ENCODE measurements at regions not wholly inside any gene's neighbourhood (a gene's known extent, or its start where the extent isn't known, plus 50 kb on each side); places are given as distances from the start of the nearest gene placed in this dataset.

GRCh38 chr11:116332391-116332790 lies 440.4 kb downstream of the BUD13 start:
- CTCF ChIA-PET = no interaction called here
- H3K27ac ChIP-seq = no peak overlapping the region
- TF ChIP-seq, protein P1, sequence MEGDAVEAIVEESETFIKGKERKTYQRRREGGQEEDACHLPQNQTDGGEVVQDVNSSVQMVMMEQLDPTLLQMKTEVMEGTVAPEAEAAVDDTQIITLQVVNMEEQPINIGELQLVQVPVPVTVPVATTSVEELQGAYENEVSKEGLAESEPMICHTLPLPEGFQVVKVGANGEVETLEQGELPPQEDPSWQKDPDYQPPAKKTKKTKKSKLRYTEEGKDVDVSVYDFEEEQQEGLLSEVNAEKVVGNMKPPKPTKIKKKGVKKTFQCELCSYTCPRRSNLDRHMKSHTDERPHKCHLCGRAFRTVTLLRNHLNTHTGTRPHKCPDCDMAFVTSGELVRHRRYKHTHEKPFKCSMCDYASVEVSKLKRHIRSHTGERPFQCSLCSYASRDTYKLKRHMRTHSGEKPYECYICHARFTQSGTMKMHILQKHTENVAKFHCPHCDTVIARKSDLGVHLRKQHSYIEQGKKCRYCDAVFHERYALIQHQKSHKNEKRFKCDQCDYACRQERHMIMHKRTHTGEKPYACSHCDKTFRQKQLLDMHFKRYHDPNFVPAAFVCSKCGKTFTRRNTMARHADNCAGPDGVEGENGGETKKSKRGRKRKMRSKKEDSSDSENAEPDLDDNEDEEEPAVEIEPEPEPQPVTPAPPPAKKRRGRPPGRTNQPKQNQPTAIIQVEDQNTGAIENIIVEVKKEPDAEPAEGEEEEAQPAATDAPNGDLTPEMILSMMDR (conservative IDR thresholded peaks at IDR 0.05; ENCODE audit: low read depth) = no peak
- DNase-seq (ENCODE audit: low spot score) = no peak
- POLR2A ChIA-PET (ENCODE audit: low non-redundant PET) = no interaction called here

DNA sequence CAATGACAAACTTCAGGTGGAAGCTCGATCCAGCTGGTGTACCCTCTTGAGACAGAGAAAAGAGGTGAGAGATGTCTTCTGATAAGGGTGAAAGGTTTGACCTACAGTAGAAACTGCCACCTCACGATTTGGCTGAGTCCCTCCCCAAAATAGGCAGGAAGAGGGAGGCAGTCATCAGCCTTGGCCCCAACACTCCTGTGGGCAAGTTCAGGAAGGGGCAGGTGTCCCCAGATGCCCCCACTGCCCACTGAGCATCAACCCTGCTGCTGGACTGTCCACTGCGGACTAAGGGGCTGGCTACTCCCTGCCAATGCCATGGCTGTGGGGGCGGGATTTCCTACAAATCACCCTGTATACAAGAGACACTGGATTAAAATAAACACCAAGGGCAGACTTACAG lies 441.4 kb downstream of the BUD13 start:
- ChIA-PET CTCF (interaction anchor here (0.6 kb wide), 1 partner anchor 50 kb away, joined by 8 read pairs; no protein-coding TSS in a partner anchor), POLR2A (ENCODE audit: low non-redundant PET) (no interaction called here)
- H3K27ac ChIP-seq = no peak overlapping the region
- TF ChIP-seq, protein P1 (conservative IDR thresholded peaks at IDR 0.05; ENCODE audit: low read depth) = no peak
- no peak for DNase-seq (ENCODE audit: low spot score)

GRCh38 chr11:116330439-116331185 lies 442.2 kb downstream of the BUD13 start:
- no peak overlapping the region for H3K27ac ChIP-seq
- ChIA-PET CTCF (no interaction called here), POLR2A (ENCODE audit: low non-redundant PET) (no interaction called here)
- DNase-seq (ENCODE audit: low spot score) = no peak
- TF ChIP-seq, protein P1 (conservative IDR thresholded peaks at IDR 0.05; ENCODE audit: low read depth) = no peak

- ChIA-PET CTCF (no interaction called here), POLR2A (ENCODE audit: low non-redundant PET) (no interaction called here)
- no peak for DNase-seq (ENCODE audit: low spot score)
- no peak overlapping the region for H3K27ac ChIP-seq
- TF ChIP-seq, protein P1 (conservative IDR thresholded peaks at IDR 0.05; ENCODE audit: low read depth) = no peak
These were observed 443.3 kb downstream of the BUD13 start for GRCh38 chr11:116329354-116330090.

DNA sequence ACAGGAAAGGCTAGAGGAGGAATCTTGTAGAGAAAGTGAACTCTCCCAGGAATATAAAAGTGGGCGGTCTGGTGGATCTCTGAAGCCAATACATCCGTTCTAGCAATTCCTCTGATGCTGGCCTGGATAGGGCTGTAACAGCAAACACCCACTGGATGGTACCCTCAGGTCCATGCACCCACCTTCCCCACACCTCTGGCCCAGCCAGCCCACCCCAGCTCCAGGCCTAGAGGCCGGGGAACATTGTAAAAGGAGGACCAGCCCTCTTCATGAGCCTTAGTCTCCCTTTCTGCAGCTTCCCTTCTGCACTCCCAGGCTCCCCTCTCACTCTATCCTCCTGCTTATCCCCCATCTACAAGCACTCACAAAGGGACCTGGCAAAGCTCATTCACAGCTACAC lies 443.9 kb downstream of the BUD13 start:
- DNase-seq (ENCODE audit: low spot score) = no peak
- ChIA-PET CTCF (interaction anchor here (0.6 kb wide), 1 partner anchor 12 kb away, joined by 5 read pairs; no protein-coding TSS in a partner anchor), POLR2A (ENCODE audit: low non-redundant PET) (no interaction called here)
- H3K27ac ChIP-seq = no peak overlapping the region
- TF ChIP-seq, protein P1 (conservative IDR thresholded peaks at IDR 0.05; ENCODE audit: low read depth) = no peak

DNA sequence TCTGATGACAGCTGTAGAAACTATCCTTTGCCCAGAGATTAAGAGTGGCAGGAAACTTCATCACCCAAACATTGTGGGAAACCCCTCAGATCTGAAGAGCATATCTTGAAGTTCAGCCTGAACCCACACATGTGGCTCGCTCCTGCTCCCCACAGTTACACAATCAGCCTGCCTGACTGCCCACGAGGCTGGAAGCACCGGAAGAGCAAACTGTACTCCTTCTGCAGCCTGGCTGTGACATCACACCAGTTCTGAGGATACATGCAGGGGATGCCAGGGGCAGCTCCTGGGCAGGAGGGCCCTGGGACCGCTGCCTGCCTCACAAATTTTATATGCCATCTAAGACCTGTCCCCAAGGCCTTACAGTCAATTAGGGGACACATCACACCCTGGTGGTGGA lies 444.4 kb downstream of the BUD13 start:
- TF ChIP-seq, protein P1 (conservative IDR thresholded peaks at IDR 0.05; ENCODE audit: low read depth) = no peak
- H3K27ac ChIP-seq = no peak overlapping the region
- ChIA-PET CTCF (interaction anchor here (0.6 kb wide), 1 partner anchor 11 kb away, joined by 5 read pairs; no protein-coding TSS in a partner anchor), POLR2A (ENCODE audit: low non-redundant PET) (no interaction called here)
- DNase-seq (ENCODE audit: low spot score) = no peak
